Lower leg skin (tissue), 4 donors: ENCODE measurements at regions not wholly inside any gene's neighbourhood (a gene's known extent, or its start where the extent isn't known, plus 50 kb on each side); places are given as distances from the start of the nearest gene placed in this dataset.

Experiments used
- DNase-seq, 2 donors: peaks; one replicate each; pipeline ENCODE4 v3.0.0-alpha.2; 2019; ENCODE audit warnings: low spot score in 2 of 2
- H3K4me3 ChIP-seq: fragments of 200-600 bp; sonication (generic); 2 replicates; pipeline ENCODE4 v1.5.1; 2017; ENCODE audit warnings: mild to moderate bottlenecking, low read depth; ENCODE audit not compliant: poor library complexity, severe bottlenecking
- CTCF ChIP-seq, 3 donors: fragments of 450-650 bp; IDR thresholded peaks; one replicate each; pipeline ENCODE4 v1.5.1; 2016; ENCODE audit warnings: antibody characterized with exemption in 3 of 3, mild to moderate bottlenecking in 3 of 3, moderate library complexity in 2 of 3
- POLR2A ChIP-seq, 2 donors: fragments of 450-650 bp; IDR thresholded peaks; one replicate each; pipeline ENCODE4 v1.6.1; 2016 to 2017; ENCODE audit warnings: antibody characterized with exemption in 2 of 2, mild to moderate bottlenecking in 1 of 2, moderate library complexity in 1 of 2
- WGBS, 2 donors: methylation state at CpG; one replicate each; pipeline ENCODE4 v1.1.5; 2018; 5-methylcytosine and 5-hydroxymethylcytosine counted together
- intact Hi-C: fragments of 100-400 bp; cut with DNase I; formaldehyde crosslinking; loops from one replicate; pipeline ENCODE4 v1.15.0; 2023; ENCODE audit warnings: low total_unique reads

DNA sequence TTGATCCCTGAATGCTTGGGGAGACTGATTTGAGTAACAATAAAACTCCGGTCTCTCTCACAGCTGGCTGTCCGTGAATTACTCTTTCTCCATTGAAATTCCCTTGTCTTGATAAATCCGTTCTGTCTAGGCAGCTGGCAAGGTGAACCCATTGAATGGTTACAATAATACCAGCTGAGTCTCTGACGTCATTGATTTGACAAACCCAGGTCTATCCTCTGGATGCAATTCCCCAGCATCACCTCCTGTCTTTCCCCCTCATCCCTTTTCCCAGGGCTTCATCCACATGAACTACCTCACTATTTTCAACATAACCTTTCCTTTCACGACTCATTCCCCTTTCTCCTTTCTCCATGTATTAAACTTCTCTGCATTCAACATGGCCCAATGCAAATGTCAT, 98.7 kb upstream of the TMEM132C start:
- WGBS, 2 donors = 77 to 78% methylated on average over 5 of the region's 5 CpGs
- no peak for DNase-seq
- H3K4me3 ChIP-seq = no peak overlapping the region
- intact Hi-C loops = no loop called here
- no peak for TF ChIP-seq POLR2A (IDR thresholded peaks at IDR 0.05)
- TF ChIP-seq CTCF (IDR thresholded peaks at IDR 0.05) = no peak

- H3K4me3 ChIP-seq = no peak overlapping the region
- 27 to 51% methylated on average over 9 of the region's 9 CpGs for WGBS, 2 donors
- no peak for TF ChIP-seq CTCF (IDR thresholded peaks at IDR 0.05)
- TF ChIP-seq POLR2A (IDR thresholded peaks at IDR 0.05) = no peak
- intact Hi-C loops = loop anchor here (10.0 kb wide), 1 partner anchor 1255 kb away; no protein-coding TSS in a partner anchor
- DNase-seq = no peak
Measured at GRCh38 chr12:128170181-128170580, 96.8 kb upstream of the TMEM132C start.

DNA sequence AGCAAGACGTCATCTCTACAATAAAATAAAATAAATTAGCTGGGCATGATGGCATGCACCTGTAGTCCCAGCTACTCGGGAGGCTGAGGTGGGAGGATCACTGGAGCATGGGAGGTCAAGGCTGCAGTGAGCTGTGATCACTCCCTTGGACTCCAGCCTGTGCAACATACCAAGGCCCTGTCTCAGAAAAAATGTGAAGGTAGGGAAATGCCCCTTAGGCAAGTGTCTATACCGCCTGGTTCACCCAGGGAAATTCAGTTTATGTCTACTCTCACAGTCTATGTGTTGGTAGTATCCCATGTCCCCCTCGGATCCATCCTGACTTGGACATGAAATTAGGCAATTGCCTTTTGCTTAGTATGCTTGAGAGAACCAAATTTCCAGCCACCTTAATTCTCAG, 88.4 kb upstream of the TMEM132C start:
- intact Hi-C loops = loop anchor here (10.0 kb wide), 1 partner anchor 1264 kb away; no protein-coding TSS in a partner anchor
- WGBS, 2 donors = 56 to 65% methylated on average over 4 of the region's 4 CpGs
- no peak overlapping the region for H3K4me3 ChIP-seq
- no peak for DNase-seq
- TF ChIP-seq CTCF (IDR thresholded peaks at IDR 0.05) (no peak), POLR2A (IDR thresholded peaks at IDR 0.05) (no peak)

DNA sequence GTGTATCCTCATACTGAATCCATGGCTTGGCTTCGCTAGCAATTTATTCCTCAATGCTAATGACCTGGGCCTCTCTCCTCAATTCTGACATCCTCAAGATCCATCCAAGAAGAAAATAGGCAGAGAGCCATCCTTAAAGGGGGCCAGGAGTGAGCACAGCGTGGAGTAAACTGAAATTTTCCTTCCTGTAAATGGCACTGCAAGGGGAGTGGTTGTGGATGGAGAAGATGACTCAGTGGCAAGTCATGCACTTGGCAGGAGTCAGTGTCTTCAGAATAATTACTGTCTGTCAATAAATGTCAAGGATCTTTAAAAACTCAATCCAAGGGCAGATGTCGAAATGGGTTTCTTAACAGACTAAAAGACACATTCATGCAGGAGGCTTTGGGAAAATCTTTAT, 88.0 kb upstream of the TMEM132C start:
- no peak for TF ChIP-seq POLR2A (IDR thresholded peaks at IDR 0.05)
- TF ChIP-seq CTCF (IDR thresholded peaks at IDR 0.05) = no peak
- WGBS, 2 donors = 36 to 39% methylated on average over 3 of the region's 3 CpGs
- intact Hi-C loops = loop anchor here (10.0 kb wide), 1 partner anchor 1264 kb away; no protein-coding TSS in a partner anchor
- DNase-seq = peak in 1 of 2 donors; percentile 42
- no peak overlapping the region for H3K4me3 ChIP-seq

DNA sequence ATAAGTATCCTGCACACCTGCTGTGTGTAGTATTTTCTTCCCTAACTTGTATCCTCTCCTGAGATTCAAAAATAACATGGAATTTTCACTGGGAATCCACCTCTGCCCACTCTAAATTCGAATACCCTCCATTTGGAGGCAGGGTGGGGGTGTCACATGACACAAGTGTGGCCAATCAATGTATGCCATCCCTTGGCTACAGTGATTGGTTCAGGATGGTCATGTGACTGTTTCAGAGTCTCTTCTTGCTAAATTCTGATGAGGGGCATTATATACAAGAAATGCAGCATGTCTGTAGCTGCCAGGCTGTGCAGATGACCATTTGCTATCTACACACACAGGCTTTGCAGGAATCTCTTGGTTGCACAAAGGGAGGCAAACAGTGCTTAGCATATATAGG, 86.8 kb upstream of the TMEM132C start:
- no peak for DNase-seq
- intact Hi-C loops = no loop called here
- 46 to 62% methylated on average over 1 of the region's 1 CpG for WGBS, 2 donors
- no peak overlapping the region for H3K4me3 ChIP-seq
- TF ChIP-seq POLR2A (IDR thresholded peaks at IDR 0.05) = no peak
- no peak for TF ChIP-seq CTCF (IDR thresholded peaks at IDR 0.05)

DNA sequence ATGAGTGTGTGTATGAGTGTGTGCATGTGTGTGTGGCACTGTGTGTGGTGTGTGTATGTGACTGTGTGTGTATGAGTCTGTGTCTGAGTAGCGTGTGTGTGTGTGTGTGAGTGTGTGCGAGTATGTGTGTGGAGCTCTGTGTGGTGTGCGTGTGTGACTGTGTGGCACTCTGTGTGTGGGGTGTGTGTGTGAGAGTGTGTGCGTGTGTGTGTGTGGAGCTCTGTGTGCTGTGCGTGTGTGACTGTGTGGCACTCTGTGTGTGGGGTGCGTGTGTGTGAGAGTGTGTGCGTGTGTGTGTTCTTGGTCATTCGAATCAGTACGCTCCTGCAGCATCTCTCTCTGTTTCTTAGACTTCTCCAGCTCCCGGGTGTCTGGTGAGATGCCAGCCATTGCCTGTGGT, 76.9 kb upstream of the TMEM132C start:
- TF ChIP-seq CTCF (IDR thresholded peaks at IDR 0.05) (no peak), POLR2A (IDR thresholded peaks at IDR 0.05) (no peak)
- no peak overlapping the region for H3K4me3 ChIP-seq
- no peak for DNase-seq
- intact Hi-C loops = no loop called here
- WGBS, 2 donors = 74 to 84% methylated on average over 10 of the region's 10 CpGs
